GM13976 (cell line): ENCODE measurements at regions not wholly inside any gene's neighbourhood (a gene's known extent, or its start where the extent isn't known, plus 50 kb on each side); places are given as distances from the start of the nearest gene placed in this dataset.

ENCODE experiments used
- DNase-seq: peaks from one replicate; pipeline ENCODE4 v3.0.0; 2012; ENCODE audit warnings: low spot score
- CTCF ChIP-seq: IDR thresholded peaks from 2 replicates; pipeline ENCODE4 v1.5.1; 2012; ENCODE audit warnings: borderline replicate concordance, mild to moderate bottlenecking; ENCODE audit not compliant: insufficient read depth; ENCODE audit errors: extremely low read depth, missing control alignments, control extremely low read depth
- in situ Hi-C: fragments of 300-500 bp; cut with MboI; formaldehyde crosslinking; loops from one replicate; pipeline ENCODE4 v1.12.0; 2022; ENCODE audit warnings: low sequenced_read_pairs, mixed read lengths, inconsistent platforms; ENCODE audit not compliant: unreplicated experiment

- TF ChIP-seq CTCF, result no peak
- DNase-seq, result no peak
- in situ Hi-C loops, result no loop called here
Observed at GRCh38 chr2:147242445-147242844, 602.4 kb upstream of the ACVR2A start.

- no peak for DNase-seq
- no peak for TF ChIP-seq CTCF
- in situ Hi-C loops, result no loop called here
Observed at GRCh38 chr2:147236601-147237000, 608.2 kb upstream of the ACVR2A start.

- DNase-seq, result no peak
- in situ Hi-C loops, result no loop called here
- TF ChIP-seq CTCF, result no peak
Observed at GRCh38 chr2:147232225-147232669, 612.6 kb upstream of the ACVR2A start.

DNA sequence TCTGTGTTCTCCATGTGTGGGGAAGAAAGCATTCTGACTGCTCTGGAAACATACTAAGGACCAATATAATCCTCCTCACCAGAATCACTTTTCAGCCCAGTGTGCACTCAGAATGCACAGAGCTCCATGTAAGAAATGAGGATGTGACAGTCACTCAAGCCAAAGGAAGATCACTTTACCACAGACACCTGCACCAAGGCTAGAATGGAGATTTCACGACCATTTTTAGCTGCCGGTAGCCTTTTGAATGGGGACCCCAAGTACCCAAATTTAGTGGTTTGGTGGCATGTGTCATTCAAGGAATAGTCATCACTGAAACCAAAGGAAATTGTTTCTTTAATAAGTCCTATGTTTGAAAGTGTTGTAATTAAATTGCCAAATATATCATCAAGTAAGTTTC lies 613.2 kb upstream of the ACVR2A start:
- TF ChIP-seq CTCF, result no peak
- DNase-seq, result no peak
- in situ Hi-C loops, result no loop called here

DNA sequence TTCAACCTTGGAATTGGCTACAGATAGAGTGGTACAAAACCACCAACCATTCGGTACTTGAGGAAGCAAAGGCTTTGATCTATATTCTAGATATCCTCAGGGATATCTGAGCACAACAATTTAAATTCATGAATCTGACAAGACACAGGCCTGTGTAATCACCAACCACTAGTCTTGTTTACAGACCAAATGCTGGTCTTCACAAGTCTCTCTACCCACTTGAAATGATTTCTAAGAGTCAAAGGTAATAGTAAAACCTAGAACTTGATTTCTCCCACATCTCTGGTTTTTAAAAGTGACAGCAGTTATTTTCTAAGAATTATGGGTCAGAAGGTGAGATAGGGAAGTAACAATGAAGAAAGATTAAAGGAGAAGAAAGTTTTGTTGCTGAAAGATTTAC lies 613.7 kb upstream of the ACVR2A start:
- in situ Hi-C loops, result no loop called here
- TF ChIP-seq CTCF, result no peak
- DNase-seq, result no peak

- no peak for TF ChIP-seq CTCF
- in situ Hi-C loops, result no loop called here
Observed at GRCh38 chr2:147227313-147227712, 617.5 kb upstream of the ACVR2A start.

DNA sequence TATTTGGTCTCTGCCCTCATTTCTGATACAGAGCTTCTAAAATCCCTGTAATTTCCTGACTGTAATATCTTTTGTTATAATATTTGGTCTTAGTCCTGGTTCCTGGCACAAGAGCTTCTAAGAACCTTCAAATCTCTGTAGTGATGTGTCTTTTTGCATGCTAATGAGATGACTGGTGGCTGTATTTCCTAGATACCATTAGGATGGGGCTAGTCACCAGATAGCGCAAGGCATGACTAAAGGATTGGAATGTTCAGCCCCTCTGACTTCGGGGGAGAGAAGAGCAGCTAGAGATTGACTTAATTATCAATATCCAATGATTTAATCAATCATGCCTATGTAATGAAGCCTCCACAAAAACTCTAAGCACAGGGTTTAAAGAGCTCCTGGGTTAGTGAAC lies 620.8 kb upstream of the ACVR2A start:
- no peak for TF ChIP-seq CTCF
- in situ Hi-C loops, result no loop called here
- no peak for DNase-seq

More at GRCh38 chr2:147227313-147227712, 617.5 kb upstream of the ACVR2A start:
- no peak for DNase-seq
